Adrenal gland (tissue), 5 donors: ENCODE measurements at regions not wholly inside any gene's neighbourhood (a gene's known extent, or its start where the extent isn't known, plus 50 kb on each side); places are given as distances from the start of the nearest gene placed in this dataset.

ENCODE experiments used
- CTCF ChIP-seq, 6 experiments: fragments of 450-650 bp in 4 of 6; fragments of 200-600 bp in 2 of 6; sonication (generic) in 1 of 6; IDR thresholded peaks; 1 replicate in 5 of 6; 2 replicates in 1 of 6; pipeline versions ENCODE4 v1.5.1 to v1.8.0; 2016 to 2021; ENCODE audit warnings: antibody characterized with exemption in 6 of 6, mild to moderate bottlenecking in 2 of 6, moderate library complexity in 1 of 6
- POLR2A ChIP-seq, 2 donors: fragments of 450-650 bp; IDR thresholded peaks; one replicate each; pipeline ENCODE4 v1.6.1; 2017; ENCODE audit warnings: antibody characterized with exemption in 2 of 2, mild to moderate bottlenecking in 2 of 2, moderate library complexity in 1 of 2
- donor health status: DM: no; HTN: no; CAD: no.

GRCh38 chr13:24032252-24032651, 128.3 kb upstream of the SPATA13 start:
- no peak for TF ChIP-seq CTCF (IDR thresholded peaks at IDR 0.05)
- no peak for TF ChIP-seq POLR2A (IDR thresholded peaks at IDR 0.05)
